ENCODE measurements at regions not wholly inside any gene's neighbourhood (a gene's known extent, or its start where the extent isn't known, plus 50 kb on each side); places are given as distances from the start of the nearest gene placed in this dataset.

- Histone ChIP-seq H2AFZ (ENCODE audit: low read depth, low read length) (no peak overlapping the region), H3K9me2 (ENCODE audit: insufficient read depth, low read length) (no peaks in the 10 kb centered on the region), H3K9ac (ENCODE audit: low read length) (no peak overlapping the region), H3K4me3 (ENCODE audit: low read length) (no peak overlapping the region), H3K27me3 (ENCODE audit: insufficient read depth, low read depth, low read length) (no peaks in the 10 kb centered on the region), H3F3A (ENCODE audit: insufficient read depth, low read length, poor library complexity, severe bottlenecking) (no peaks in the 10 kb centered on the region), H3K36me3 (ENCODE audit: insufficient read depth, low read length) (no peaks in the 10 kb centered on the region), H4K20me1 (ENCODE audit: insufficient read depth) (no peaks in the 10 kb centered on the region), H3K9me3 (ENCODE audit: low read length) (no peaks in the 10 kb centered on the region), H3K4me2 (ENCODE audit: low read length) (no peak overlapping the region), H3K27ac (ENCODE audit: low read length) (no peak overlapping the region), H3K79me2 (replicated peaks; ENCODE audit: insufficient read depth, low read length) (no peaks in the 10 kb centered on the region)
- TF ChIP-seq CTCF (IDR thresholded peaks at IDR 0.05; ENCODE audit: poor library complexity, severe bottlenecking): no peak
- TF ChIP-seq REST (IDR thresholded peaks at IDR 0.05; ENCODE audit: borderline replicate concordance): no peak
- TF ChIP-seq EP300 (conservative IDR thresholded peaks at IDR 0.05; ENCODE audit: poor library complexity, severe bottlenecking): no peak
- TF ChIP-seq POLR2AphosphoS5 (IDR thresholded peaks at IDR 0.05): no peak
- TF ChIP-seq TAF1 (IDR thresholded peaks at IDR 0.05; ENCODE audit: low read depth): no peak
- TF ChIP-seq SMC3 (conservative IDR thresholded peaks at IDR 0.05; ENCODE audit: poor library complexity): no peak
- TF ChIP-seq RAD21 (conservative IDR thresholded peaks at IDR 0.05): no peak
- no peak for TF ChIP-seq EZH2 (IDR thresholded peaks at IDR 0.05; ENCODE audit: borderline replicate concordance, insufficient read depth, low read length, poor library complexity, severe bottlenecking)
- TF ChIP-seq MXI1 (conservative IDR thresholded peaks at IDR 0.05; ENCODE audit: poor library complexity, severe bottlenecking): no peak
Measured at GRCh38 chr18:78785706-78786105, 193.9 kb upstream of the SALL3 start.

DNA sequence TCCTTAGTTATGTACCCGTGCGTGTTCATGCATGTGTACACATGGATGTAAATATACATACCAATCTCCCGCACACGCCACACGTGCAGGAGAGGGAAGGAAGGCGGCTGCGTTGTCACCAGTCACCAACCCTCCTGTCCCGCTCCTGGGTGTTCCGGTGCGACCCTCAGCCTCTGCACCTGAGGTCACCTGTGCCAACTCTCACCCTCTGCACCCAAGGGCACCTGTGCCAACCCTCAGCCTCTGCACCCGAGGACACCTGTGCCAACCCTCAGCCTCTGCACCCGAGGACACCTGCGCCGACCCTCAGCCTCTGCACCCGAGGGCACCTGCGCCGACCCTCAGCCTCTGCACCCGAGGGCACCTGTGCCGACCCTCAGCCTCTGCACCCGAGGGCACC lies 192.8 kb upstream of the SALL3 start:
- Histone ChIP-seq H3F3A (ENCODE audit: insufficient read depth, low read length, poor library complexity, severe bottlenecking) (no peaks in the 10 kb centered on the region), H3K4me3 (ENCODE audit: low read length) (no peak overlapping the region), H3K27me3 (ENCODE audit: insufficient read depth, low read depth, low read length) (no peaks in the 10 kb centered on the region), H3K27ac (ENCODE audit: low read length) (no peak overlapping the region), H4K20me1 (ENCODE audit: insufficient read depth) (no peaks in the 10 kb centered on the region), H3K9me2 (ENCODE audit: insufficient read depth, low read length) (no peaks in the 10 kb centered on the region), H3K36me3 (ENCODE audit: insufficient read depth, low read length) (no peaks in the 10 kb centered on the region), H2AFZ (ENCODE audit: low read depth, low read length) (no peak overlapping the region), H3K79me2 (replicated peaks; ENCODE audit: insufficient read depth, low read length) (no peaks in the 10 kb centered on the region), H3K4me2 (ENCODE audit: low read length) (no peak overlapping the region), H3K9ac (ENCODE audit: low read length) (no peak overlapping the region), H3K9me3 (ENCODE audit: low read length) (no peaks in the 10 kb centered on the region)
- no peak for TF ChIP-seq POLR2AphosphoS5 (IDR thresholded peaks at IDR 0.05)
- no peak for TF ChIP-seq CTCF (IDR thresholded peaks at IDR 0.05; ENCODE audit: poor library complexity, severe bottlenecking)
- TF ChIP-seq SMC3 (conservative IDR thresholded peaks at IDR 0.05; ENCODE audit: poor library complexity): no peak
- TF ChIP-seq EP300 (conservative IDR thresholded peaks at IDR 0.05; ENCODE audit: poor library complexity, severe bottlenecking): no peak
- TF ChIP-seq MXI1 (conservative IDR thresholded peaks at IDR 0.05; ENCODE audit: poor library complexity, severe bottlenecking): no peak
- TF ChIP-seq EZH2 (IDR thresholded peaks at IDR 0.05; ENCODE audit: borderline replicate concordance, insufficient read depth, low read length, poor library complexity, severe bottlenecking): no peak
- TF ChIP-seq TAF1 (IDR thresholded peaks at IDR 0.05; ENCODE audit: low read depth): no peak
- no peak for TF ChIP-seq RAD21 (conservative IDR thresholded peaks at IDR 0.05)
- no peak for TF ChIP-seq REST (IDR thresholded peaks at IDR 0.05; ENCODE audit: borderline replicate concordance)
